Stimulated activated CD8-positive, alpha-beta memory T cell treated with anti-CD3 and anti-CD28 coated beads, Interleukin-7, amount 100 ng/mL, for 48 hours (primary cell): ENCODE measurements at regions not wholly inside any gene's neighbourhood (a gene's known extent, or its start where the extent isn't known, plus 50 kb on each side); places are given as distances from the start of the nearest gene placed in this dataset.

Experiments used
- DNase-seq, 2 donors: peaks; one replicate each; pipeline ENCODE4 v3.0.0-alpha.2; 2020; ENCODE audit warnings: low read depth in 1 of 2; ENCODE audit errors: extremely low read depth in 1 of 2

GRCh38 chr14:100381395-100382105 lies 58.4 kb downstream of the SLC25A47 start:
- no peak for DNase-seq

- no peak for DNase-seq
Measured at GRCh38 chr14:100382106-100382455, 58.9 kb downstream of the SLC25A47 start.

- DNase-seq = peak in 1 of 2 donors; percentile 39
Measured at GRCh38 chr14:100383727-100384158, 60.6 kb downstream of the SLC25A47 start.

DNA sequence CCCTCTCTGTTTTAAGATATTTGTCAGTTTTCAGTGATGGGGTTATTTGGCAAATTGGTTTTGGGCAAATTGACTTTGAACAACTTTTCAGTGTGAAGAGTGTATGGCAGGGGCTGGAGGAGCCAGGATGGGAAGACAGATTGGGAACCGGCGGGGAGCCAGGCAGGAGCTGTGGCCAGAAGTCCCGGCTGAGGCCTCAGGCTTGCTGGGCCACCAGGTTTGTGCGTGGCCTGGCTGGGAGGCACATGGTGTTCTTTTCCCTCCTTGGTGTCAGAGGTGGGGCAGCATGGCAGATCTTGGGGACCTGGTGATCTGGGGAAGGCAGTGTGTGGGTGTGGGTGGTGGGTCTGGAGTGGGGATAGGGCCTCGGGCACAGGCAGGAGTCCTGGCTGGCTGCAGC lies 61.1 kb downstream of the SLC25A47 start:
- DNase-seq = no peak

DNA sequence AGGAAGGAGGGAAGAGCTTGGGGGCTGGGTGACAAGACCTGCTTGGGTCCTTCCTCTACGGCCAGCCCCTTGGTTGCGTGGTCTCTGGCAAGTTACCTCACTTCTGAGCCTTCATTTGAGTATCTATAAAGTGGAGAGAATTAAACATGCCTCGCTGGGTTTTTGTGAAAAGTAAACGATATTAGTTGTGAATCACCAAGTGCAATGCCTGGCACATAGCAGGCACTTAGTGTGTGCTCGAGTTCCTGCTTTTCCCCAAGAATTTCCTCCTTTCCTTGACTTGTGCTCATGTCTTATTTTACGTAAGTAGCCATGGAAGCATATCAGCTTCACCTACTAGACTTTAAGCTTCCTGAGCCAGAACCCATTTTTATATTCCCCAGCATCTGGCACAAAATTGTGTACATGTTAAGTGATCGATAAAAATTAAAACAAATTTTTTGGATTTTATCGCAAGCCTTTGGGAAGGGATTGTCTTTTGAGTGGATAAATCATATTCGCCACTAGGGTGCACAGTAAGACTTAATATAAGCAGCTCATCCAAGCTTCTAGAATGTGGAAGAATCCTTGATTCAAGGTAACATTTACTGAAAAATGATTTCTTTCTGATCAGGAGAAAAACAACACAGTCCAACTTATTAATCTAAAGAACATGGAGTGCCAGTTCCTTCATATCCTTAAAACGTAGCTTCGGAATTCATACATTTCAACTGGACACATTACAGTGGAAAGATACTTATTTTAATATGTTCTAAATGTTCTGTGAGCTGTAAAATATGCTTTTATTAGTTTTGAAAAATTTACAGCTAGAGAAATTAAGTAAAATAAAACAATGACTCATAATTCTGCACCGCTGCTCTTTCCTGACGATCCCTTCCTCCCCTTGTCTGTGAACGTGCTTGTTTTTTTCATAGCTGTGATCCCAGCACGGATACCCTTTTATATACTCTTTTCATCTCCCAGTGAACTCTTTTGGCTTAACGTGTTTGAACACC lies 62.0 kb downstream of the SLC25A47 start:
- DNase-seq = no peak

DNA sequence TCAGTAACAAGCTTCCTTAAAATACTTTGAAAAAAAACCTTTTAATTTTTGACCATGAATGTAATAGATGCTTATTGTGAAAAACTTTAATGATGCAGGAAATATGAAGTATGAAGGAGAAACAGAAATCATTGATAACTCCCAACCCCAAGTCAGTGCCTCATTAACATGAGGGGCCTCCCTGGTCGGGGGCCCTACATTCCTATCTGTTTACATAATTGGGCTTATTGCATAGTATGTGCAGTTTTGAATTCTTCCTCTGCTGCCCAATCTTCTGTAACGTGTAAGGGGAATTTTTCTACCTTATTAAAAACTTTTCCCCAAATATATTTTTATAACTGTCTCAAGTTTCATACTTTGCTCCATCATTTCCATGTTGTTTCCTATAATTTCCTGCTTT lies 63.0 kb downstream of the SLC25A47 start:
- no peak for DNase-seq

- no peak for DNase-seq
Measured at GRCh38 chr14:100386846-100387245, 63.7 kb downstream of the SLC25A47 start.

- no peak for DNase-seq
Measured at GRCh38 chr14:100387450-100387849, 64.3 kb downstream of the SLC25A47 start.

DNA sequence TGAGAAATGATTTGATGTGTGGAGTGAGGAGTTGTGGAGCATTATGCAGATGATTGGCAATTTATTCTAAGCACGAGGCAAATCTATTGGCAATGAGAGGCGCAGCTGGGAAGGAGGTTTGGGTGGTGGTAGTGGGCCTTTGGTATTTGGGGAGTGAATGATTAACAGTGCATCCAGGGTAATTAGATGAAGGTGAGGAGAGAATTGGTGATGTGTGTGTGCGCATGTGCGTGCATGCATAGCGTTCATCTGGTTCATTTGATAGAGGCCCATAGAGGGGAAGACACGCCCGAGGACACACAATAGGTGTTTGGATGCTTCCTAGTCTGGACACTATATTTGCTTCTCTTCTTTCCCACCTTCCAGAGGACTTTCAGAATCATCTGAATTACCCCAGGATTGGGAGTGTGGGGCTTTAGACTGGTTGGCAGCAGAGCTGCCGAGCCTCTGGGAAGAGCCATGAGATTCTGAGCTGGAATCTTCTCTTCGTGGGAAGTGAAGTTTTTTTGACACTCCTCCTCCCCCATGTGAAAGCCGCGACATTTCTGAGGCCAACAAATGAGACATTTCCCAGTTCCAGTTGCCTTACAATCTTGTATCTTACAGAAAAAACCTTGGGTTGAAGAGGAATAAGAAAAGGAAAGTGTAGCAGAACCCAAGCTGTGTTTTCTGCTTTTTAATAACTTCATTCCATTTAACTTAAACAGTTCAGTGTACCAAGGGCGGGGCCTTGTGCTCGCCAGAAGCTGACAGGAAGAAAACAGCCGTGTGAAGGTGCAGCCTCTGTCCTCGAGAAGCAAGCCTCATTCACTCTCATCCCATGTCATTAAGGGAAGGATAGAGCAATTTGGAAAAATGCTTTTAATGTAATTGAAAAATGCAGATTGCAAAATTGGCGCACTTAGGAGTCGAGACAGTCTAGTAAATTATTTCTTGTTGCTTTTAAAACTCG lies 65.2 kb downstream of the SLC25A47 start:
- DNase-seq = no peak

- no peak for DNase-seq
Measured at GRCh38 chr14:100389497-100390104, 66.5 kb downstream of the SLC25A47 start.

DNA sequence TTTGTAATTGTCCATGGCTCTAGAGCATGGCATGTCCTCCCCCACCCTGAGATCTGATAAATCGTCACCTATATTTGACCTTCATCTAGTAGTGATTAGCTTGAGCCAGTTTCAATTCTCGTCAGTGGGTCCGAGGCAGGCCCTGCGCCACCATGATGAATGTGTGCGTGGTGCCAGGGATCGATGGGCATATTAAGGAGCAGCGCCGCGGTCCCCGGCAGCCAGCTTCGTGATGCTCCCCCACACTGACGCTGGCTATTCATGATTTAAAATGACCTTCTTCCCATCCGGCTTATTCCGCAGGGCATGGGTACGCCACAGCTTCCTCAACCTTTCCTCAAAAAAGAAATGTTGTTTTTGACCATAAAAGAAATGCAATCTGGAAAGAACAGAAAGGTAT lies 68.0 kb downstream of the SLC25A47 start:
- DNase-seq = no peak

GRCh38 chr14:100391724-100392123 lies 68.6 kb downstream of the SLC25A47 start:
- no peak for DNase-seq

GRCh38 chr14:100392356-100392755 lies 69.2 kb downstream of the SLC25A47 start:
- DNase-seq = no peak

DNA sequence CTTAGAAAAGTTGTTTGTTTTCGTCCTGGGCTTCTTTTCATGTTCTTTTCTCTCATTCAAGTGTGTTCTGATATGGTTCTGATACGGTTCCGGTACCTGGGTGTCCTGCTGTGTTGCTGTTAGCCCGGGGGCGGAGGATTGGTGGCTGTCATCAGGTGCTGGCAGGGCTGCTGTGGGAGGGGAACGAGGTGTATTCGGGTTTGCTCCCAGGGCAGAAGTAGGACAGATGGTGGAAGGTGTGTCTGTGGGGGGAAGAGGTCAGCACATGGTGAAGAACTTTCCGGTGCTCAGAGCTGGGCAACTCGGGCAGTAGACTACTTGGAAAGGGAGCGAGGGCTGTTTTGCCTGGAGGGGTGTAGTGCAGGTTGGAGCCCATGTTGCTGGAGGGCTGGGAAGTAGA lies 70.2 kb downstream of the SLC25A47 start:
- no peak for DNase-seq

GRCh38 chr14:100393906-100394732 lies 71.0 kb downstream of the SLC25A47 start:
- DNase-seq = no peak

DNA sequence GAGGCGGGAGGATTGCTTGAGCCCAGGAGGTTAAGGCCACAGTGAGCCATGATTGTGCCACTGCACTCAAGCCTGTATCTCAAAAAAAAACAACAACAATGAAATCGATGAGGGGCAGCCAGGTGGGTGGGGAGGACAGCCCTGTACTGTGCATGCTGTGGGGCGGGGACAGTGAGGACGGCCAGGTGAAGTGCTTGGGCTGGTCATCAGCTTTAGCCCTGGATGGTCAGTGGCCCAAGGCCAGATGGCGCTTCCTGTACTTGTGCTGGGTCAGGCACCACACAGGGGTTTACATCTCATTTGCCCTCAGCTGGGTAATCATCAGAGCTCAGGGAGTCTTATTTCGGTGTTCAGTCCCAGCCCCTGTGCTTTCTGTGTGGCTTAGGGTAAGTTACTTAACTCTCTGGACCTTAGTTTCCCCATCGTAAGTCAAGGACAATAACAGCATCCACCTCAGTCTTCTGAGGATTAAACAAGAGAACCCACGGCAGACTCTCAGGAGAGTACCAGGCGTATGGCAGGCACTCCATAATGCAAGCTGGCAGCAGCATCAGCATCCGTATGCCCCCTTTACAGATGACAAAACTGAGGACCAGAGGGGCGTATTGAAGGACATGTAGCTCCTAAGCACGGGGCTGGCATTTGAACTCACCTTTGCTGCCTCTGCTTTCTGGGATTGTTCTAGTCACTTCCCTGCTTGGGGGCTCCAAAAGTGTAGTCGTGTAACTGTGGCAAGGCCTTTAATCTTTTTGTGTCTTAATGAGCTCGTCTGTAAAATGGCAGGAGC lies 71.9 kb downstream of the SLC25A47 start:
- no peak for DNase-seq

GRCh38 chr14:100396266-100396795 lies 73.2 kb downstream of the SLC25A47 start:
- DNase-seq = no peak

DNA sequence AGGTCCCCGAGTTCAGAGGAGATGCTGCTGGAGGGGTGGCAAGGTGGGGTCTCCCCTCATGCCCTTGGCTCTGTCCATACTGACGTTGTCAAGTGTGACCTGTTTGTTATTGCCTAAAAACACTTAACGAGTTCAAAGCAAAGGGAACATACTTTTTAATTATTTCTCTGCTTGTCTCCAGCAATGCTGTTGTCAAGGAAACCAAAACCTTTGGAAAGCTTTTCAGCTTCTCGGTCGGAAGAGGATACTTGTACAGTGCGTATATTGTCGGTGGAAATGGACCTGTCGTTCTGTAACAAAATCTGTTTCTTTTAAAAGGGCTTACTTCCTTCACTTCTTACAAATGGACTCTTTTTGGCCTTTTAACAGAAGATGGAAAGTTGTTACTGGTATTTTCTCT lies 73.9 kb downstream of the SLC25A47 start:
- no peak for DNase-seq

- DNase-seq = no peak
Measured at GRCh38 chr14:100398044-100398443, 74.9 kb downstream of the SLC25A47 start.
